Lung (tissue), 11 donors: ENCODE measurements at regions not wholly inside any gene's neighbourhood (a gene's known extent, or its start where the extent isn't known, plus 50 kb on each side); places are given as distances from the start of the nearest gene placed in this dataset.

Experiments used
- ATAC-seq: fragments of 200-7000 bp; cut with Tn5 transposase; one replicate; pipeline ENCODE4 v1.9.1; 2020; ENCODE audit warnings: moderate number of reproducible peaks; ENCODE audit not compliant: insufficient read depth, low FRiP score
- DNase-seq, 3 donors: peaks; one replicate each; pipeline ENCODE4 v3.0.0-alpha.2; 2013 to 2017
- H3K27ac ChIP-seq, 2 donors: one replicate each; pipeline ENCODE4 v1.5.1; 2013; ENCODE audit warnings: mild to moderate bottlenecking in 2 of 2, moderate library complexity in 2 of 2, control low read depth in 1 of 2, inconsistent platforms in 1 of 2, low read depth in 1 of 2, low read length in 1 of 2
- H3K27me3 ChIP-seq, 3 donors: one replicate each; pipeline ENCODE4 v1.5.1; 2013; ENCODE audit warnings: low read length in 2 of 3; ENCODE audit not compliant: control insufficient read depth in 3 of 3, insufficient read depth in 3 of 3
- H3K36me3 ChIP-seq, 4 donors: one replicate each; pipeline ENCODE4 v1.5.1; 2013; ENCODE audit warnings: low read length in 4 of 4, mild to moderate bottlenecking in 1 of 4, moderate library complexity in 1 of 4; ENCODE audit not compliant: control insufficient read depth in 4 of 4, insufficient read depth in 4 of 4
- H3K4me1 ChIP-seq, 5 donors: one replicate each; pipeline ENCODE4 v1.5.1; 2013; ENCODE audit warnings: low read length in 5 of 5, mild to moderate bottlenecking in 2 of 5, moderate library complexity in 1 of 5; ENCODE audit not compliant: control insufficient read depth in 5 of 5, insufficient read depth in 5 of 5
- H3K4me3 ChIP-seq: one replicate; pipeline ENCODE4 v1.5.1; 2013; ENCODE audit warnings: mild to moderate bottlenecking, control low read depth, moderate library complexity
- H3K9ac ChIP-seq, 2 donors: one replicate each; pipeline ENCODE4 v1.5.1; 2013; ENCODE audit warnings: low read length in 2 of 2, control low read depth in 1 of 2; ENCODE audit not compliant: insufficient read depth in 1 of 2
- H3K9me3 ChIP-seq, 4 donors: one replicate each; pipeline ENCODE4 v1.5.1; 2013; ENCODE audit warnings: low read length in 3 of 4, mild to moderate bottlenecking in 1 of 4, moderate library complexity in 1 of 4; ENCODE audit not compliant: control insufficient read depth in 4 of 4, insufficient read depth in 3 of 4
- CTCF ChIP-seq: IDR thresholded peaks from 2 replicates; pipeline ENCODE4 v1.5.1; 2012; ENCODE audit warnings: mild to moderate bottlenecking; ENCODE audit errors: control extremely low read depth, extremely low read depth
- WGBS, 2 donors: extraction: QIAGEN DNeasy Blood & Tissue Kit; methylation state at CpG; one replicate each; pipeline ENCODE4 v1.1.7; 2013; 5-methylcytosine and 5-hydroxymethylcytosine counted together
- donor health status: control.
- donor health status: control.
- donor health status: Bipolar disorder and iron deficiency.
- donor health status: healthy.
- donor health status: DM: yes; HTN: yes; CAD: no.

GRCh38 chr12:67039995-67040860, 228.9 kb upstream of the CAND1 start:
- ATAC-seq (no peak), DNase-seq (no peak)
- TF ChIP-seq CTCF = no peak
- H3K4me3 ChIP-seq = no peak overlapping the region
- H3K27ac ChIP-seq = no peak overlapping the region
- peaks cover 0 to 3% (median 0%) of the 10 kb centered on the region in 5 donors for H3K4me1 ChIP-seq
- H3K27me3 ChIP-seq = peaks cover 0 to 1% (median 0%) of the 10 kb centered on the region in 3 donors
- 69 to 77% methylated on average over 8 of the region's 8 CpGs for WGBS, 2 donors
- no peak overlapping the region for H3K9ac ChIP-seq
- H3K9me3 ChIP-seq = no peaks in the 10 kb centered on the region
- H3K36me3 ChIP-seq = no peaks in the 10 kb centered on the region

GRCh38 chr12:67040861-67041137, 228.4 kb upstream of the CAND1 start:
- Histone ChIP-seq H3K4me1 (peaks cover 0 to 3% (median 0%) of the 10 kb centered on the region in 5 donors), H3K9ac (no peak overlapping the region), H3K4me3 (no peak overlapping the region), H3K27ac (no peak overlapping the region), H3K27me3 (peaks cover 0 to 3% (median 0%) of the 10 kb centered on the region in 3 donors), H3K9me3 (no peaks in the 10 kb centered on the region), H3K36me3 (no peaks in the 10 kb centered on the region)
- DNase-seq (no peak), ATAC-seq (no peak)
- no peak for TF ChIP-seq CTCF

- ATAC-seq = no peak
- no peak overlapping the region for H3K9ac ChIP-seq
- H3K27me3 ChIP-seq = peaks cover 0 to 3% (median 0%) of the 10 kb centered on the region in 3 donors
- no peak for TF ChIP-seq CTCF
- H3K4me3 ChIP-seq = no peak overlapping the region
- H3K9me3 ChIP-seq = no peaks in the 10 kb centered on the region
- no peak for DNase-seq
- whole genome bisulfite sequencing, 2 donors = 89 to 100% methylated on average over 2 of the region's 2 CpGs
- H3K4me1 ChIP-seq = peaks cover 0 to 3% (median 0%) of the 10 kb centered on the region in 5 donors
- H3K27ac ChIP-seq = no peak overlapping the region
- no peaks in the 10 kb centered on the region for H3K36me3 ChIP-seq
These were observed 226.4 kb upstream of the CAND1 start for GRCh38 chr12:67042697-67043131.

- 55 to 62% methylated on average over 1 of the region's 1 CpG for WGBS, 2 donors
These were observed 225.4 kb upstream of the CAND1 start for GRCh38 chr12:67043771-67044170.

More at GRCh38 chr12:67043771-67044170, 225.4 kb upstream of the CAND1 start:
- no peak overlapping the region for H3K4me3 ChIP-seq
- no peak for TF ChIP-seq CTCF
- H3K9me3 ChIP-seq = no peaks in the 10 kb centered on the region
- peaks cover 0 to 3% (median 0%) of the 10 kb centered on the region in 5 donors for H3K4me1 ChIP-seq
- H3K36me3 ChIP-seq = no peaks in the 10 kb centered on the region
- ATAC-seq = no peak
- H3K9ac ChIP-seq = no peak overlapping the region
- no peak overlapping the region for H3K27ac ChIP-seq
- H3K27me3 ChIP-seq = peaks cover 0 to 3% (median 0%) of the 10 kb centered on the region in 3 donors
- DNase-seq = no peak
